Left ventricle myocardium inferior (tissue), 1 donor: ENCODE measurements at regions not wholly inside any gene's neighbourhood (a gene's known extent, or its start where the extent isn't known, plus 50 kb on each side); places are given as distances from the start of the nearest gene placed in this dataset.

Experiments used
- DNase-seq: peaks from one replicate; pipeline ENCODE4 v3.0.0-alpha.2; 2020
- H3K27ac ChIP-seq: fragments of 200-600 bp; replicated peaks from 2 replicates; pipeline ENCODE4 v1.8.0; 2021
- H3K27me3 ChIP-seq: fragments of 200-600 bp; 2 replicates; pipeline ENCODE4 v1.8.0; 2021; ENCODE audit warnings: low read depth
- H3K36me3 ChIP-seq: fragments of 200-600 bp; 2 replicates; pipeline ENCODE4 v1.8.0; 2021
- H3K4me1 ChIP-seq: fragments of 200-600 bp; 2 replicates; pipeline ENCODE4 v1.8.0; 2021
- H3K4me3 ChIP-seq: fragments of 200-600 bp; 2 replicates; pipeline ENCODE4 v1.8.0; 2021; ENCODE audit warnings: mild to moderate bottlenecking, moderate library complexity
- H3K9me3 ChIP-seq: fragments of 200-600 bp; replicated peaks from 2 replicates; pipeline ENCODE4 v1.8.0; 2021
- CTCF ChIP-seq: fragments of 200-600 bp; IDR thresholded peaks from 2 replicates; pipeline ENCODE4 v1.8.0; 2021; ENCODE audit warnings: antibody characterized with exemption, mild to moderate bottlenecking, borderline replicate concordance
- intact Hi-C: fragments of 100-400 bp; cut with micrococcal nuclease; formaldehyde crosslinking; loops from one replicate; pipeline ENCODE4 v1.11.0; 2022
- donor health status: DM: no; HTN: yes; CAD: no; lungs with severe emphysema.

- Histone ChIP-seq H3K9me3 (peaks cover 34% of the 10 kb centered on the region), H3K4me1 (no peaks in the 10 kb centered on the region), H3K4me3 (no peak overlapping the region), H3K27ac (no peak overlapping the region), H3K27me3 (peaks cover 32% of the 10 kb centered on the region), H3K36me3 (no peaks in the 10 kb centered on the region)
- DNase-seq: no peak
- intact Hi-C loops: no loop called here
- no peak for TF ChIP-seq CTCF
These were observed 409.3 kb downstream of the BRD1 start for GRCh38 chr22:49418341-49418894.

- intact Hi-C loops: no loop called here
- Histone ChIP-seq H3K4me1 (no peaks in the 10 kb centered on the region), H3K36me3 (no peaks in the 10 kb centered on the region), H3K9me3 (peaks cover 34% of the 10 kb centered on the region), H3K27ac (no peak overlapping the region), H3K27me3 (peaks cover 35% of the 10 kb centered on the region), H3K4me3 (no peak overlapping the region)
- TF ChIP-seq CTCF: no peak
- DNase-seq: no peak
These were observed 409.8 kb downstream of the BRD1 start for GRCh38 chr22:49417833-49418232.

- Histone ChIP-seq H3K27ac (no peak overlapping the region), H3K4me3 (no peak overlapping the region), H3K36me3 (no peaks in the 10 kb centered on the region), H3K27me3 (peaks cover 35% of the 10 kb centered on the region), H3K4me1 (no peaks in the 10 kb centered on the region), H3K9me3 (peaks cover 29% of the 10 kb centered on the region)
- TF ChIP-seq CTCF: no peak
- no peak for DNase-seq
- intact Hi-C loops: no loop called here
These were observed 410.3 kb downstream of the BRD1 start for GRCh38 chr22:49417326-49417725.

- intact Hi-C loops: no loop called here
- H3K27me3 ChIP-seq: peaks cover 45% of the 10 kb centered on the region
These were observed 412.3 kb downstream of the BRD1 start for GRCh38 chr22:49415151-49415951.

GRCh38 chr22:49413551-49413950 lies 414.1 kb downstream of the BRD1 start:
- Histone ChIP-seq H3K4me1 (no peaks in the 10 kb centered on the region), H3K9me3 (peaks cover 15% of the 10 kb centered on the region), H3K4me3 (no peak overlapping the region), H3K27me3 (peaks cover 49% of the 10 kb centered on the region), H3K36me3 (no peaks in the 10 kb centered on the region), H3K27ac (no peak overlapping the region)
- intact Hi-C loops: no loop called here
- no peak for DNase-seq
- no peak for TF ChIP-seq CTCF

More at GRCh38 chr22:49415151-49415951, 412.3 kb downstream of the BRD1 start:
- Histone ChIP-seq H3K27ac (no peak overlapping the region), H3K9me3 (peaks cover 13% of the 10 kb centered on the region), H3K36me3 (no peaks in the 10 kb centered on the region), H3K4me3 (no peak overlapping the region), H3K4me1 (no peaks in the 10 kb centered on the region)
- DNase-seq: no peak
- no peak for TF ChIP-seq CTCF
